ENCODE measurements at regions not wholly inside any gene's neighbourhood (a gene's known extent, or its start where the extent isn't known, plus 50 kb on each side); places are given as distances from the start of the nearest gene placed in this dataset.

DNA sequence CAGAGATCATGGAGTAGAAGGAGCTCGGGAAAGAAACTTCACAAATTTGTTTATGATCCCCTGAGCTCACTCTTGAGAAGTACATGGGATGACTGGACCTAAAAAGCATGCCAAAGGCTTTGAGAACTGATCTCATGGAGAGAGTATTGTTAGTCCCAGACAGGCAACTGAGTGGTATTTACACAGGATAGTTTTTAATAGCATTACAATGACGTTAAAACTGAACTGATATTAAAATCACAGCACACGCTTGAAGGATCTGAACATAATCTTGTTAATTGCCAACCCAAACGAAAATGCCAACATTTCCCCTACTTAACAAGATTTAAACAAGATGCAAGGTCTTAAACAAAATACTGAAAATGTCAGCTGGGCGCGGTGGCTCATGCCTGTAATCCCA lies 113.2 kb upstream of the NLGN1 start:
- no peak for TF ChIP-seq POLR2A (IDR thresholded peaks at IDR 0.05; ENCODE audit: borderline replicate concordance, extremely low read depth, insufficient read depth, insufficient read length)
- no peak for TF ChIP-seq CTCF (IDR thresholded peaks at IDR 0.05 in 2 of 3, conservative IDR thresholded peaks at IDR 0.05 in 1 of 3; ENCODE audit: borderline replicate concordance in 1 of 3, insufficient read depth in 1 of 3, low read depth in 2 of 3, low read length in 2 of 3)
- TF ChIP-seq EZH2 (IDR thresholded peaks at IDR 0.05), result no peak
